ENCODE measurements at regions not wholly inside any gene's neighbourhood (a gene's known extent, or its start where the extent isn't known, plus 50 kb on each side); places are given as distances from the start of the nearest gene placed in this dataset.

GRCh38 chr6:4388675-4389074 lies 253.3 kb upstream of the ECI2 start (continued):
- TF ChIP-seq NR2C1 (IDR thresholded peaks at IDR 0.05) (no peak), NR2C1 (tag; IDR thresholded peaks at IDR 0.05) (peak; percentile 54), ZNF217 (CRISPR knock-in tag; IDR thresholded peaks at IDR 0.05) (no peak), ZNF280B (CRISPR knock-in tag; IDR thresholded peaks at IDR 0.05) (no peak), ZNF584 (CRISPR knock-in tag; IDR thresholded peaks at IDR 0.05; ENCODE audit: low read depth) (0 out of 2 replicates have a peak, but pooled peaks have one; percentile 32), KLF16 (IDR thresholded peaks at IDR 0.05) (no peak), FOSL1 (tag; conservative IDR thresholded peaks at IDR 0.05) (peak; percentile 94), FOXP4 (CRISPR knock-in tag; IDR thresholded peaks at IDR 0.05; ENCODE audit: borderline replicate concordance) (no peak), NR3C1 (CRISPR knock-in tag; IDR thresholded peaks at IDR 0.05) (no peak), HMBOX1 (IDR thresholded peaks at IDR 0.05) (no peak)

Measured in K562 (cell line).